ENCODE measurements at regions not wholly inside any gene's neighbourhood (a gene's known extent, or its start where the extent isn't known, plus 50 kb on each side); places are given as distances from the start of the nearest gene placed in this dataset. TPM values are rescaled to one million over a fixed set of nuclear protein-coding genes. Genes with fewer than 3 reads are reported as not detected.
A peak's percentile ranks its signal among the peaks of the same experiment; 100 is the strongest.

DNA sequence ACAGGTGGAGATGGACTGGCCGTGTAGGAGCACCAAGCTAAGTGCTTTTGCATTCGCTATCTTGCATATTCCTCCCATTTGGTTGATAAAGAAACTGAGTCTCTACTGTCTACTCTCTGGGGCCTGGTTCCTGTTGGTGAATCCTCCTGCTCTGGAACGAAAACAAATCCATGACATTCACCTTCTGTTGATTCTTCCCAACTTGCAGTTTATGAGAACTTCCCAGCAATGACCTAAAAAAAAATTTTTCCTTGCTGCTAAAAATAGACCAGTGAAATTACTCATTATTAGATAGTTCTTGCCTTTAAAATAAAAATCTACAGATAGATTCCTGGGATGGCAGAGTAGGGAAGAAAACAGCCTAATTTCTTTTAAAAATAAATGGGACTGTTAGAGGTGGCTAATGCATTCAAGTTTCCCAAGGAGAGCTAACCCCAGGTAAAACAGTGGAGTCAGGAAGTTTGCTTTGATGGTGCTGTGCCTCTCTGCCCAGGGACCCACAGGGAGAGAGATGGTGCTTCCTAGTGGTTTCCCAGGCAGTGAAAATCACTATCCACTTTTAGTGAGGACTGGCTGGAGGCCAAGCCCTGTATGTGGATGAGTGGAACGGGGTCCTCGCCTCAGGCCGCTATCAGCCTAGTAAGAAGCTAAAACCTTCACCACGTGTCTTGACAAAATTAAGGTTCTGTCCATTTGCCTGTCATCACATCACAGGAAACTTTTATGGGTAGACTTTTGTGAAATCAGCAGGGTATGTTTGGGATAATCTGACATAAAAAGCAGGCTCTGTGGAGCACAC is 68.4 kb upstream of the NR3C1 start:
- intact Hi-C loops (cut with DNase I) = no loop called here
- peak; percentile 41 for DNase-seq (ENCODE audit: missing footprints)
- ATAC-seq = no peak

DNA sequence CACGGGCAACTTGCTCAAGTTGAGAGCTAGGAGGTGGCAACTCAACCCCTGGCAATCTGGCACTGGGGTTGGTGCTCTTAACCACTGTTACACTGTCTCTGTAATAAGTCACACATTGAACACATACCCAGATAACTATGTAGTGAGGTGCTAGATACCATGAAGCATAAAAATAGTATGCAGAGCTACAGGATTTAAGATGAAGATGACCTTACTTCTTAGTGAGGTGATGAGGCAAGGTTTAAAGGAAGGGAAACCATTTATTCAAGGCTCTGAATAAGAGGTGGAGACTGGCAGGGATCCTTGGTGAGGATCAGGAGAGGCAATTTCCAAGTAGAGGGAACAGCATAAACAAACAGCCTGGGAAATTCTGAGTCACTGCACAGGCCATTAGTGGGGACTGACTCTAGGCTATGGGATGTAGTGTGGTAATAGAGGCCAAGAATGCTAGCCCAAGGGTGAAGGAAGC is 67.6 kb upstream of the NR3C1 start:
- intact Hi-C loops (cut with DNase I) = no loop called here
- no peak for DNase-seq (ENCODE audit: missing footprints)
- ATAC-seq = peak; percentile 59

DNA sequence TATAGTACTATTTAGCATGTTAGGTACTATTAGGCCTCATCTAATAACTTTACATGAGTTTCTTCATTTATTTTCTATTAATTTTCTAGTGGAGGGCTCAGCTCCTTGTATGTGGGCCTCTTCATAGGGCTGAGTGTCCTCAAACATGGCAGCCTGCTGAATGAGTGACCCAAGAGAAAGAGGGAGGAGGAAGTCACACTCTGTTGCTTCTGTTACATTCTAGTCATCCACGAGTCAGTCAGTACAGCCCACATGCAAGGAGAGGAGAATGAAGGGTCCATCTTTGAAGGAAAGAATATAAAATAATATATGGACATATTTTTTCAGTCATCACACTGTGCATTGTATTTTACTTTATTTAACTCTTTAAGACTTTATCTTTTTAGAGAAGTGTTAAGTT is 66.6 kb upstream of the NR3C1 start:
- intact Hi-C loops (cut with DNase I) = no loop called here
- ATAC-seq = no peak
- no peak for DNase-seq (ENCODE audit: missing footprints)

DNA sequence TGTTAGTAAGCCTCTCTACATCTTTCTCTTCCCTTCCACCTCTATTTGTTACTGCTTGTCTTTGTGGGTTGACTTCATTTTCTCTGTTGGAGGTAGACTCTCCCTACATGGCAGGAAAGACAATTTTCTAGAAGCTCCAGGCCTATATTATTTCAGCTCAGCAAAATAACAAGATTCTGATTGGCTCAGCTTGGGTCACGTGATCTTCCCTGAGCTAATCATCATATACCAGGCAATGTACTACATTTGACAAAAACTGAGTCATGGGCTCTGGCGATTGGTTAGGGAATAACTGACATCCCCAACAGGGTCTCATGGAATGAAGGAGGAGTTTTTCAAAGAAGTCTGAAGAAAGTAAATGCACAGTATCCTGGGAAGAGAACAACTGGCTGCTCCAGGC is 65.6 kb upstream of the NR3C1 start:
- ATAC-seq (no peak), DNase-seq (ENCODE audit: missing footprints) (no peak)

DNA sequence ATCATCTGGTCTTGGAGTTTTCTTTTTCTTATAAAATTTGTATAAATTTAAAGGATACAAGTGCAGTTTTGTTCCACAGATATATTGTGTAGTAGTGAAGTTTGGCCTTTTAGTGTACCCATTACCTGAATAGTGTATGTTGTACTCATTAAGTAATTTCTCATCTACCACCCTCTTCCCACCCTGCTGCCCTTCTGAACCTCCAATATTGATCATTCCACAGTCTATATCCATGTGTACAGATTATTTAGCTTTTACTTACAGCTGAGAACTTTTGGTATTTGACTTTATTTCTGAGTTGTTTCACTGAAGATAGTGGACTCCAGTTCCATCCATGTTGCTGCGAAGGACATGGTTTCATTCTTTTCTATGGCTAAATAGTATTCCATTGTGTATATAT is 63.1 kb upstream of the NR3C1 start:
- ATAC-seq = no peak
- DNase-seq (ENCODE audit: missing footprints) = no peak
- intact Hi-C loops (cut with DNase I) = no loop called here

More for the DNA sequence above, 65.6 kb upstream of the NR3C1 start:
- intact Hi-C loops (cut with DNase I) = no loop called here

DNA sequence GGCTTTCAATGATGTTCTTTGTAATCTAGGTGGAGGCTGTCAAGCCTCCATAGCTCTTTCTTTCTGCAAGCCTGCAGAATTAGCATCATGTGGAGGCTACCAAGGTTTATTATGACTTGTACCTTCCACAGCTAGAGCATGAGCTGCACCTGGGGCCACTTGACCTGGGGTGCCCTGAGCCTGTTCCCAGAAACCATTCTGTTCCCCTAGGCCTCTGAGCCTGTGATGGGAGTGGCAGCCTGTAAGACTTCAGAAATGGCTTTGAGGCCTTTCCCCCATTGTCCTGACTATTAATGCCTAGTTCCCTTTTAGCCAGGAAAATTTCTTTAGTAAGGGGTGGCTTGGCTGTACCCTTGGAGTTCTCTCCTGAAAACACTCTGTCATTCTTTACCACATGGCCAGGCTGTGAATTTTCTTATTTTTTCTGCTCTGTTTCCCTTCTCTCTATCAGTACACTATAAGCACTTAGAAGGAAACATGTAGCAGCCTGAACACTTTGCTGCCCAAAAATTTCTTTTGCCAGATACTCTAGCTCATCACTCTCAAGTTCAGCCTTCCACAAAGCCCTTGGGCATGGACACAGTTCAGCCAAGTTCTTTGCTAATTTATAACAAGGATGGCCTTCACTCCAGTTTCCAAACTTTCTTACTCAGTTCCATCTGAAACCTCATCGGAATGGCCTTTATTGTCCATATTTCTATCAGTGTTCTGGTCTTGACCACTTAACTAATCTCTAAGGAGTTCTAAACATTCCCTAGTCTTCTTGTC is 61.4 kb upstream of the NR3C1 start:
- no peak for ATAC-seq
- no peak for DNase-seq (ENCODE audit: missing footprints)
- intact Hi-C loops (cut with DNase I) = no loop called here

DNA sequence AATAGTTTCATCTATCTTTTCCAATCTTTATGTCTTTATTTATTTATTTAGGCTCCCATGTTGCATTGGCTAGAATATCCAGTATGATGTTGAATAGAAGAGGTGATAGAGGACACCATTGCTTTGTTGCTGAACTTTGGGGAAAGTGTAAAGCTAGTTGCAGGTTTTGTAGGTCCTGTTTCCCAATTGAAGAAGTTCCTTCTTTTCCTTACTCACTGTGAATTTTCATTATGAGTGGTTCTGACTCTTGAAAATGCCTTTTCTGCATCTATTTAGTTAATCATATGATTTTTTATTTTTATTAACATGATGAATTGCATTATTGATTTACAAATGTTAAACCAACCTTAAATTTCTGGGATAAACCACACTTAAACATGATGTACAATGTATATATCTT is 58.9 kb upstream of the NR3C1 start:
- no peak for DNase-seq (ENCODE audit: missing footprints)
- intact Hi-C loops (cut with DNase I) = no loop called here
- no peak for ATAC-seq

DNA sequence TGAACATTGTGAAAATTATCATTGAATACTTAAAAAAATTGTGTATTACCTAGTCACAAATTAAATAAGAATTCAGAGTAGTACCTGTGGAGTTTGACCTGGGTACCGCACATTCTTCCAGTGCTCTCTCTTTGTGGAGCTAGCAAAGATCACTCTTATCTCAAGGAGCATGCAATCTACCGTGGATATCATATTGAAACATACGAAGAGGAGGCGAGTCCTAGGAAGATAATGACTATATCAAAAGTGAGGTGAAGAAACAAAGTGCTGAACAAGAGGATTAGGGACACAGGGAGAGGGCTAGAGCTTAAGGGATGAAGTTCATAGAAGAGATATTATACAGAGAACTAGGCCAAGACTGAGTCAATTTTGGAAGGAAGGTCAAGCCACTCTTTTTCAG is 55.9 kb upstream of the NR3C1 start:
- DNase-seq (ENCODE audit: missing footprints) = no peak
- intact Hi-C loops (cut with DNase I) = no loop called here
- no peak for ATAC-seq

DNA sequence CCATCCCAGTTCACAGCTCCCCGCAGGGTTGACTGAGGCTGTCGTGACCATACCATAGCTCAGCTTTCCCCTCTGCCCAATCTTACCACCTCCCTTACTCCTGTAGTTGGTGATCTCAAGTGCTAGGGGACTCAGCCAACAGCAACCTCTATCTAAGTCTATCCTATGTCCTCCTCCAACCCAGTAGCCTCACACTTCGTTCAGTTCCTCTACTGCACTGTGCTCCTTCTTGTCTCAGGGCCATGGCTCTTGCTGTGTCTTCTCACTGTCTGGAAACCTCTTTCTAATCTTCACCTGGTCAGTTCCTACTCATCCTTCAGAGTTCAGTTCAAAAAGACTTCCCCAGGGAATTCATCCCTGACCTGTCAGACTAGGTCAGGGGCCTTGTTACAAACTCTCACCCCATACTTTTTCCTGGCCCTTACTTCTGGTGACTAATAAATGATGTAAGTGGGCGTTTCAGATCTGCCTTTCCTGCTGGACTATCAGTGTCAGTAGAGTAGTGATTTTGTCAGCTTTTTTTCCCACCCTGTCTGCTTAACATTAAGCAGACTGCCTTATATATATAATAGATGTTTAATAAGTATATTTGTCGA is 53.6 kb upstream of the NR3C1 start:
- no peak for ATAC-seq
- DNase-seq (ENCODE audit: missing footprints) = no peak
- intact Hi-C loops (cut with DNase I) = no loop called here

DNA sequence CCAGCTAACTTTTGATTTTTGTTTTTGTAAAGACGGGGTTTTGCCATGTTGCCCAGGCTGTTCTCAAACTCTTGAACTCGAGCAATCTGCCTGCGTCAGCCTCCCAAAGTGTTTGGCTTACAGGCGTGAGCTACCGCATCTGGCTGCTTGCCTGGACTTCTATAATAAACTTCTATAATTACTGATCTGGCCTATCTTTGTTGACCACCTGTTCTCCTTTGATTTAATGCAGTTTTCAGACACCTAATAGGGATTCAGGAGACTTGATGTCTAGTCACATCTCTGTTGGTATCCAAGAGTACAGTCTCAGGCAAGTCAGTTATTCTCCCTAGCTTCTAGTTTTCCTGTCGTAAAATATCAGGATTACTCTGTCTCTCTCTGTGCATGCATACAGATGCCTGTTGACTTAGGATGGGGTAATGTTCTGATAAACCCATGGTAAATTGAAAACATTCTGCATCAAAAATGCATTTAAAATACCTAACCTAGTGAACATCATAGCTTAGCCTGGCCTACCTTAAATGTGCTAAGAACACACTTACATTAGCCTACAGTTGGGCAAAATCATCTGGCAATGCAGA is 51.5 kb upstream of the NR3C1 start:
- DNase-seq (ENCODE audit: missing footprints) (no peak), ATAC-seq (no peak)
- intact Hi-C loops (cut with DNase I) = no loop called here

DNA sequence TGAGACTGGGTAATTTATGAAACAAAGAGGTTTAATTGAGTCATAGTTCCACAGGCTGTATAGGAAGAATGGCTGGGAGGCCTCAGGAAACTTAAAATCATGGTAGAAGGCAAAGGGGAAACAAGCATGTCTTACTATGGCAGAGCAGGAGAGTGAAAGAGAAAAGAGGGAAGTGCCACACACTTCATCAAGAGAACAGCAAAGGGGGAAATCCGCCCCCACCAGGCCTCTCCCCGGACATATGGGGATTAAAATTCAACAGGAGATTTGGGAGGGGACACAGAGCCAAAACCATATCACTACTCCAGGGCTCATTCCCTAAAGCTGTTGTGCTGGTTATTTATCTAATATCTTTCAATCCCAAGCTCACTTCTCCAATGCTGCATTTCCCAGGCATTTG is 50.2 kb upstream of the NR3C1 start:
- no peak for DNase-seq (ENCODE audit: missing footprints)
- ATAC-seq = no peak
- intact Hi-C loops (cut with DNase I) = no loop called here

Small RNA genes in the stretch of these regions (microRNA-seq; reads per million reads assigned to microRNA genes)
- gene MIR5197 = not detected
